ENCODE measurements at regions not wholly inside any gene's neighbourhood (a gene's known extent, or its start where the extent isn't known, plus 50 kb on each side); places are given as distances from the start of the nearest gene placed in this dataset.

GRCh38 chrX:13200398-13200797 is 119.5 kb downstream of the ATXN3L start:
- no peak overlapping the region for H3K4me3 ChIP-seq (replicated peaks in 1 of 2; ENCODE audit: low read depth in 2 of 2, low read length in 2 of 2)
- TF ChIP-seq CTCF (IDR thresholded peaks at IDR 0.05; ENCODE audit: low read depth, low read length), result no peak
- DNase-seq (ENCODE audit: low read depth in 2 of 2), result no peak

GRCh38 chrX:13198762-13199064 is 121.1 kb downstream of the ATXN3L start:
- no peak for TF ChIP-seq CTCF (IDR thresholded peaks at IDR 0.05; ENCODE audit: low read depth, low read length)
- no peak overlapping the region for H3K4me3 ChIP-seq (replicated peaks in 1 of 2; ENCODE audit: low read depth in 2 of 2, low read length in 2 of 2)
- DNase-seq (ENCODE audit: low read depth in 2 of 2), result no peak

- H3K4me3 ChIP-seq (replicated peaks in 1 of 2; ENCODE audit: low read depth in 2 of 2, low read length in 2 of 2), result no peak overlapping the region
- no peak for DNase-seq (ENCODE audit: low read depth in 2 of 2)
- TF ChIP-seq CTCF (IDR thresholded peaks at IDR 0.05; ENCODE audit: low read depth, low read length), result no peak
Measured at GRCh38 chrX:13198056-13198761, 121.6 kb downstream of the ATXN3L start.

GRCh38 chrX:13196782-13197181 is 123.1 kb downstream of the ATXN3L start:
- DNase-seq (ENCODE audit: low read depth in 2 of 2), result no peak
- no peak overlapping the region for H3K4me3 ChIP-seq (replicated peaks in 1 of 2; ENCODE audit: low read depth in 2 of 2, low read length in 2 of 2)
- TF ChIP-seq CTCF (IDR thresholded peaks at IDR 0.05; ENCODE audit: low read depth, low read length), result no peak

- no peak for DNase-seq (ENCODE audit: low read depth in 2 of 2)
- H3K4me3 ChIP-seq (replicated peaks in 1 of 2; ENCODE audit: low read depth in 2 of 2, low read length in 2 of 2), result no peak overlapping the region
- no peak for TF ChIP-seq CTCF (IDR thresholded peaks at IDR 0.05; ENCODE audit: low read depth, low read length)
Measured at GRCh38 chrX:13195340-13195739, 124.5 kb downstream of the ATXN3L start.

GRCh38 chrX:13194291-13195103 is 125.4 kb downstream of the ATXN3L start:
- TF ChIP-seq CTCF (IDR thresholded peaks at IDR 0.05; ENCODE audit: low read depth, low read length), result no peak
- no peak overlapping the region for H3K4me3 ChIP-seq (replicated peaks in 1 of 2; ENCODE audit: low read depth in 2 of 2, low read length in 2 of 2)
- DNase-seq (ENCODE audit: low read depth in 2 of 2), result peak in 1 of 2 donors; percentile 33

All from cardiac fibroblast (primary cell).